GM12878 (cell line): ENCODE measurements at regions not wholly inside any gene's neighbourhood (a gene's known extent, or its start where the extent isn't known, plus 50 kb on each side); places are given as distances from the start of the nearest gene placed in this dataset.

Experiments used
- ATAC-seq: fragments of 200-7000 bp; cut with Tn5 transposase; 3 replicates; pipeline ENCODE4 v1.9.1; 2020; ENCODE audit warnings: mild to moderate bottlenecking, moderate library complexity
- BruUV-seq: library from RNA; stranded (reverse); fragments of 400-500 nt; replicated peaks from 2 replicates; lab custom pipeline; 2021; lab: Mats Ljungman, UMichigan
- CTCF ChIA-PET: fragments of 300-600 bp; sonication (Branson Sonifier 250); formaldehyde crosslinking; extraction: SDS; loops from one replicate; lab custom pipeline; 2021; ENCODE audit warnings: inconsistent platforms; lab: Yijun Ruan, JAX
- POLR2A ChIA-PET: fragments of 350-600 bp; formaldehyde crosslinking; extraction: SDS; loops from one replicate; lab custom pipeline; 2021; ENCODE audit warnings: inconsistent platforms; lab: Charles Lee
- RAD21 ChIA-PET: fragments of 300-600 bp; sonication (Branson Sonifier 250); formaldehyde crosslinking; loops from one replicate; lab custom pipeline; 2023; ENCODE audit warnings: antibody characterized with exemption; ENCODE audit not compliant: unreplicated experiment; lab: Charles Lee
- SMC1A ChIA-PET: fragments of 300-600 bp; sonication (Branson Sonifier 250); formaldehyde crosslinking; loops from one replicate; lab custom pipeline; 2023; ENCODE audit not compliant: unreplicated experiment, uncharacterized antibody; lab: Charles Lee
- DNase-seq: peaks from one replicate; pipeline ENCODE4 v3.0.0-alpha.2; 2011; ENCODE audit warnings: low read depth, low spot score
- FAIRE-seq: peaks from 3 replicates; lab custom pipeline; 2011; peaks lifted over from hg19 to GRCh38; lab: Jason Lieb, UNC
- H2AFZ ChIP-seq: 2 replicates; pipeline ENCODE4 v1.6.0; 2011; ENCODE audit warnings: low read depth, low read length, control low read depth; ENCODE audit not compliant: control insufficient read depth
- H3K27ac ChIP-seq: 2 replicates; pipeline ENCODE4 v1.5.1; 2011; ENCODE audit warnings: control low read depth; ENCODE audit not compliant: control insufficient read depth, insufficient read depth
- H3K27me3 ChIP-seq, 2 experiments: replicated peaks in 1 of 2; 2 replicates each; pipeline versions ENCODE4 v1.6.0 to v1.6.1; 2011; ENCODE audit warnings: low read length in 1 of 2; ENCODE audit not compliant: control insufficient read depth in 2 of 2, insufficient read depth in 2 of 2
- H3K36me3 ChIP-seq, 2 experiments: 2 replicates each; pipeline ENCODE4 v1.5.1; 2011; ENCODE audit warnings: low read length in 1 of 2; ENCODE audit not compliant: control insufficient read depth in 2 of 2, insufficient read depth in 2 of 2
- H3K4me1 ChIP-seq: 2 replicates; pipeline ENCODE4 v1.6.1; 2011; ENCODE audit warnings: mild to moderate bottlenecking, low read length, moderate library complexity, mixed read lengths; ENCODE audit not compliant: control insufficient read depth, insufficient read depth
- H3K4me2 ChIP-seq: 2 replicates; pipeline ENCODE4 v1.6.0; 2011; ENCODE audit warnings: control low read depth; ENCODE audit not compliant: control insufficient read depth, insufficient read depth
- H3K4me3 ChIP-seq: fragments of 200-600 bp; sonication (generic); 2 replicates; pipeline ENCODE4 v1.5.1; 2016
- H3K79me2 ChIP-seq: 2 replicates; pipeline ENCODE4 v1.6.0; 2011; ENCODE audit warnings: low read length; ENCODE audit not compliant: control insufficient read depth, insufficient read depth
- H3K9ac ChIP-seq: 2 replicates; pipeline ENCODE4 v1.8.0; 2011; ENCODE audit warnings: low read length, control low read depth, mixed read lengths; ENCODE audit not compliant: control insufficient read depth, insufficient read depth
- H3K9me3 ChIP-seq: replicated peaks from 3 replicates; pipeline ENCODE4 v1.5.1; 2011; ENCODE audit warnings: mild to moderate bottlenecking, low read length; ENCODE audit not compliant: control insufficient read depth, insufficient read depth
- H4K20me1 ChIP-seq: 2 replicates; pipeline ENCODE4 v1.6.0; 2011; ENCODE audit not compliant: control insufficient read depth, insufficient read depth
- EED ChIP-seq: sonication (generic); IDR thresholded peaks from 2 replicates; pipeline ENCODE4 v1.6.1; 2016; ENCODE audit warnings: antibody characterized with exemption, low read depth
- JUND ChIP-seq: IDR thresholded peaks from 2 replicates; pipeline ENCODE4 v1.6.1; 2012; ENCODE audit warnings: low read depth, mild to moderate bottlenecking, low read length, improper control_type of control experiment, moderate library complexity
- KLF5 ChIP-seq: fragments of 450-650 bp; IDR thresholded peaks from 2 replicates; pipeline ENCODE4 v1.6.1; 2014; ENCODE audit warnings: mild to moderate bottlenecking; ENCODE audit not compliant: partially characterized antibody
- PAX8 ChIP-seq: fragments of 450-650 bp; IDR thresholded peaks from 2 replicates; pipeline ENCODE4 v1.6.1; 2017; ENCODE audit warnings: mild to moderate bottlenecking, moderate library complexity
- RAD51 ChIP-seq: fragments of 450-650 bp; IDR thresholded peaks from 2 replicates; pipeline ENCODE4 v1.6.1; 2016; ENCODE audit warnings: moderate library complexity, mild to moderate bottlenecking, inconsistent platforms
- SIX5 ChIP-seq: IDR thresholded peaks from 2 replicates; pipeline ENCODE4 v1.6.1; 2011; ENCODE audit warnings: mild to moderate bottlenecking, low read depth, low read length, moderate library complexity; ENCODE audit not compliant: severe bottlenecking
- YY1 ChIP-seq: IDR thresholded peaks from 2 replicates; pipeline ENCODE4 v1.6.1; 2011; ENCODE audit warnings: low read depth, mild to moderate bottlenecking, low read length
- ZBED1 ChIP-seq: IDR thresholded peaks from 2 replicates; pipeline ENCODE4 v1.6.1; 2016; ENCODE audit warnings: borderline replicate concordance
- ZSCAN29 ChIP-seq: fragments of 450-650 bp; IDR thresholded peaks from 2 replicates; pipeline ENCODE4 v1.6.1; 2017; ENCODE audit warnings: mild to moderate bottlenecking, moderate library complexity
- WGBS: methylation state at CpG from one replicate; pipeline ENCODE4 v1.1.6; 2016; ENCODE audit warnings: low lambda C conversion rate; ENCODE audit not compliant: insufficient replicate concordance, insufficient coverage; ENCODE audit errors: missing lambda C conversion rate; 5-methylcytosine and 5-hydroxymethylcytosine counted together
- in situ Hi-C: fragments of 300-500 bp; cut with MboI; formaldehyde crosslinking; loops from 9 replicates; pipeline ENCODE4 v1.14.3; 2018; ENCODE audit warnings: mixed read lengths
- intact Hi-C: fragments of 100-400 bp; cut with micrococcal nuclease; formaldehyde crosslinking; loops from one replicate; pipeline ENCODE4 v1.14.2; 2022; ENCODE audit not compliant: unreplicated experiment
- TF ChIP-seq, protein P1 (sequence below): fragments of 450-650 bp; conservative IDR thresholded peaks from 2 replicates; pipeline ENCODE4 v1.6.1; 2017; ENCODE audit warnings: mild to moderate bottlenecking, moderate library complexity

DNA sequence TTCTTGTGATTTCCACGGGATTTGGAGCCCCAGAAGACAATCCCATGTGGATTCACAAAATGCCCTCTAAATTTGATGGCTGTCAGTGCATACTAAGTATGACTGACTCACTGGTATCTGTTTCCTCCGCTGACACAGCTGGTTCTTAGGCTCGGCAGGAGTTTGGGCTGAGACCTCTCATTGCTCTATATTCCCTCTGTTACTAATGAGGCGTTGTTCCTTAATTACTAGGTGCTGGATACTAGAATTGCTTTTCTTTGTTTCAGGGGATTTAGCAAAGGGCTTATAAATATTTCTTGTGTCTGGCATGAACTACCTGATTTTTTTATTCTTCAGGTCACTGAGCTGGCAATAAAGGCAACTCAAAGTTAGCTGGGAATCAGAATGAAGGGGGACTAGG lies 53.2 kb upstream of the EHF start:
- Histone ChIP-seq H3K4me2 (no peak overlapping the region), H3K4me1 (no peaks in the 10 kb centered on the region), H3K9me3 (no peaks in the 10 kb centered on the region), H3K27me3 (no peaks in the 10 kb centered on the region; a peak in 3 of 4 replicates), H3K79me2 (no peaks in the 10 kb centered on the region), H3K4me3 (no peak overlapping the region), H3K9ac (no peak overlapping the region), H2AFZ (no peak overlapping the region), H4K20me1 (no peaks in the 10 kb centered on the region), H3K36me3 (no peaks in the 10 kb centered on the region), H3K27ac (no peak overlapping the region)
- SMC1A ChIA-PET = no interaction called here
- ATAC-seq = no peak
- WGBS = 13% methylated on average over 4 of the region's 4 CpGs
- in situ Hi-C loops = no loop called here
- CTCF ChIA-PET = interaction anchor here (1.0 to 1.2 kb wide), 2 partner anchors 273 to 325 kb away, joined by 3 read pairs; no protein-coding TSS in a partner anchor
- DNase-seq = no peak
- FAIRE-seq = no peak
- no TSS peak for BruUV-seq
- POLR2A ChIA-PET = no interaction called here
- RAD21 ChIA-PET = no interaction called here
- intact Hi-C loops = no loop called here
- TF ChIP-seq ZBED1 (no peak), EED (no peak), RAD51 (no peak), SIX5 (no peak), KLF5 (no peak), ZSCAN29 (no peak)

DNA sequence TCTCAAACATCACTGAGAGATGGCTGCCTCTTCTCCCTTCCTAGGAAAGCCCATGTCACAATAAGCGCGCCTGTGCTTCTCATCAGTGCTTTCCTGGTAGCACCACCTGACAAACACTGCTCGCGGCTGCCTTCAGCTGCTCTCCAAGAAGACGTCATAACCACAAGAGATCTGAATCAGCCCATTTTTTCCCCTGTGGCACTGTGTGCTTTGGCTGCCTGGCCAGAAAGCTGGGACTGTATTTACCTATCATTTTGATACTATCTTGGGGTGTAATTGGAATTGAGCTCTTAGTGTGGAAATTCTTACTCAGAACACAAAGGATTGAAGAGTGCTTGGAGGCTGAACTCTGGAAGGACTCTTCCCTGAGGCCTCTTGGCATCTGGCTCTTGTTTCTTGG lies 50.3 kb upstream of the EHF start:
- no peaks in the 10 kb centered on the region for H3K36me3 ChIP-seq
- SMC1A ChIA-PET = interaction anchor here (1.2 kb wide), 1 partner anchor 17 kb away, joined by 3 read pairs; no protein-coding TSS in a partner anchor
- H3K9me3 ChIP-seq = no peaks in the 10 kb centered on the region
- TF ChIP-seq PAX8 = no peak
- no peak for TF ChIP-seq JUND
- TF ChIP-seq, protein P1, sequence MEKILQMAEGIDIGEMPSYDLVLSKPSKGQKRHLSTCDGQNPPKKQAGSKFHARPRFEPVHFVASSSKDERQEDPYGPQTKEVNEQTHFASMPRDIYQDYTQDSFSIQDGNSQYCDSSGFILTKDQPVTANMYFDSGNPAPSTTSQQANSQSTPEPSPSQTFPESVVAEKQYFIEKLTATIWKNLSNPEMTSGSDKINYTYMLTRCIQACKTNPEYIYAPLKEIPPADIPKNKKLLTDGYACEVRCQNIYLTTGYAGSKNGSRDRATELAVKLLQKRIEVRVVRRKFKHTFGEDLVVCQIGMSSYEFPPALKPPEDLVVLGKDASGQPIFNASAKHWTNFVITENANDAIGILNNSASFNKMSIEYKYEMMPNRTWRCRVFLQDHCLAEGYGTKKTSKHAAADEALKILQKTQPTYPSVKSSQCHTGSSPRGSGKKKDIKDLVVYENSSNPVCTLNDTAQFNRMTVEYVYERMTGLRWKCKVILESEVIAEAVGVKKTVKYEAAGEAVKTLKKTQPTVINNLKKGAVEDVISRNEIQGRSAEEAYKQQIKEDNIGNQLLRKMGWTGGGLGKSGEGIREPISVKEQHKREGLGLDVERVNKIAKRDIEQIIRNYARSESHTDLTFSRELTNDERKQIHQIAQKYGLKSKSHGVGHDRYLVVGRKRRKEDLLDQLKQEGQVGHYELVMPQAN = no peak
- TF ChIP-seq YY1 = no peak
- TF ChIP-seq, all 136 proteins: peak for 0
- no peak for FAIRE-seq
- ChIA-PET CTCF (interaction anchor here (1.1 to 1.6 kb wide), 4 partner anchors 15 to 321 kb away, joined by 3 to 5 read pairs (median 4); no protein-coding TSS in a partner anchor), POLR2A (interaction anchor here (1.0 kb wide), 1 partner anchor 13 kb away, joined by 4 read pairs; no protein-coding TSS in a partner anchor), RAD21 (no interaction called here)
- Histone ChIP-seq H3K79me2 (no peaks in the 10 kb centered on the region), H3K4me1 (no peaks in the 10 kb centered on the region), H3K27ac (no peak overlapping the region), H4K20me1 (no peaks in the 10 kb centered on the region), H3K9ac (no peak overlapping the region), H3K27me3 (no peaks in the 10 kb centered on the region; a peak in 4 of 4 replicates), H2AFZ (no peak overlapping the region), H3K4me3 (no peak overlapping the region), H3K4me2 (no peak overlapping the region)
- no TSS peak for BruUV-seq
- WGBS = 2% methylated on average over 5 of the region's 5 CpGs
- DNase-seq = no peak
- in situ Hi-C loops = no loop called here
- intact Hi-C loops = no loop called here
- ATAC-seq = no peak
